NCI-H345 (cell line): ENCODE measurements at regions not wholly inside any gene's neighbourhood (a gene's known extent, or its start where the extent isn't known, plus 50 kb on each side); places are given as distances from the start of the nearest gene placed in this dataset.
"Not testable (repeated sequence)": the region's sequence is repeated elsewhere in the genome, so short reads cannot be mapped to it uniquely, and the experiment has no call there.

Experiments
- DNase-seq: peaks from one replicate; lab custom pipeline; 2025; lab: John Stamatoyannopoulos, UW

DNA sequence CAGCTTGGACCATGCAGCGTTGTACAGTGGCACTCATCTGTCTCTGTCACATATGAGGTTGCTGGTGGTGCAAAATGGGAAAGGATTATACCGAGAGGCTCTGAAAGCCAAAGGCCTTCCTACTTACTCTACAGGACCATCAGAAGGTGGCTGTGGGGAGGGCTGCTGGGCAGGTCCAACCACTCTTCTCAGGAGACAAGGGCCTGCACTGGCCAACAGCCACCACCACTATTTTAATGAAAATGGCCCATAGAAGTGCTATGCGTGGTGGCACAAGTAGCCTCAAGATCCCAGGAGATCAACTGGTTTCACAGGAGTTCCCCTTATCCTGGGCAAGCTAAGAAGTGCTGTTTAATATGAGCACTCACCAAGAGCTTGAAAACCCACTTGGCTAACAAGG is 52.3 kb downstream of the MRPL57 start:
- DNase-seq: no peak

DNA sequence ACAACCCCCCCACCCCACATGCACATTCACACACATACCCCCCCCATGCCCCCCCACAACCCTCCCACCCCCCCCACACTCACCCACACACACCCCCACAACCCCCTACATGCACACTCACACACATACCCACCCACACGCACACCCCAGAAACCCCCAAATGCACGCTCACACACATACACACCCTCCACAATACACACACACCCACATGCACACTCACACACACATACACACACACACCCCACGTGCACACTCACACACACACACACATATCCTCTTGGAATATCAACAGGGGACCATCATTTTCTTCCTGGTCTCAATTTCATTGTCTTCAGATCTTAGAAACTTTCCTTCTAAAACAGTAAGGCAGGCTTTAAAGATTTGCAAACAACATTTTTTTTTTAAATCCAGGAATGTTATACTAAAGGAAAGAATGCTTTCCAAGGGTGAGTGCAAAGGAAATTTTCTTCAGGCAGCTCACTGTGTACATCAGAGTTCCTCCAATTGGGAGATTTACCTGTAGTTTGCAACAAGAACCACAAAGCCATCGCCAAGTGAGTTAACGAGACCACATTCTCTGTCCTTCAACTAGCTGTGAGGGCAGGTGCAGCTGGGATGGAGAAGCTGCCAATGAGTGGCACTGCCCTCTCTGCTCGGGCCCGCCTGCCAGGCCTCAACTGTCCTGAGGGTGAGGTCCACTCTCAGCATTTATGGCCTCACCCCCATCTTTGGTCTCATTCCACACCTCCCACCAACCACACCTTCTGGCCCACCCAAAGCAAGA is 53.0 kb downstream of the MRPL57 start:
- no peak for DNase-seq

DNA sequence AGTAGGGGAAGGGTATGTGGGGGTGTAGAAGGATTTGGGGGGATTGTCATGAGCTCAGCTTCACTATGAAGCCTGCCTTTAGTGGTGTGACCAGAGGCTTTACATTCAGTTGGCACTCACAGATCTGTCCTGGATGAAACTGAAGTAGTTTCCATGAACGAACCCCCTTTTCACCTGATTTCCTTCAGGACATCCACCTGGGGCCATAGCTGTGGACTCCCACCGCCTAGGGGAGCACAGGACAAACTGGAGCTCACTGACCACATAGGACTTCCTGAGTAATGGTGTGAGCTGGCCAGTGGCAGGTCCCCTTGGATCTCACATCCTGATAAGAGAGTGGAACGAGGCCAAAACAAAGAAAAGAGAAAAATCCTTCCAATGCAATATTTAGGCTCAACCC is 54.1 kb downstream of the MRPL57 start:
- DNase-seq: no peak

DNA sequence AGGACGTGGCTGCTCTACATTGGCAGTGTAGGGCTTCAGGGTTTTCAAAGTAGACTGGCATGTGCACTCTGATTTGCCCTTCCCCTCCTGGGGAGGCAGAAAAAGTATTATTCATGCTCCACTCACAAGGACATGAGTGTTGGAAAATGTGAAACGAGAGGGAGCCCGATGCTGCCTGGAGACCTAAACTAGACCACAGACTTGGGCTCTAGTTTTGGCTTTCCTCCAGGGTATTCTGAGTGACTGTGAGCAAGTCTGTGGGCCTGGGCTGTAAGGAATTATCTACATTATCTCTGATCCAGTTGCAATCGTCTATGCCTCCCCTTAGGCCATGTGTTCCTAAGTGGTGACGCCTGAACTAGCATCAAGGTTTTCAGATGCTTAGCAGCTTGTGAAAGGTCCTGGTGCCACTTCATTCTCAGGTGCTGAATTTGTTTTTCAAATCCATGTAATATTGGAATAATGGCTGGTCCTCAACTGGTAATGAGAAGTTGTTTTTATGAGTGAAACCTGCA is 55.0 kb downstream of the MRPL57 start:
- DNase-seq: no peak

DNA sequence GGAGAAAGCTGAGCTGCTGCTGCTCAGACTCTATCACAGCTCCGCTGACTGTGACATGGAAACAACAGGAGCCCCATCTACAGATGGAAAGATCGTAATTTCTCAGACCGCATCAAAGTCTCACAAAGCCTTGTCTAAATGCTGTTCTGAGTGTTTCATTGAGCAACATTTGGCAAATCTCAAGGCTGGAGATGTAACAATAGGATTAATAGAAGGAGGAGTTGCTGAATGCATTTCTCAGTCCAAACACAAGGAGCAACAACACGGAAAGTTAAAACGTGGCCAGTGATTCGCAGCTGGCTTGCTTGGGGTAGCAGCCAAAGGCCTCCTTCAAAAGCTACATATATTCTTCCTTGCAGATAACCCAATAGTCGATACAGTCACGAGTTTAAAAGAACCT is 55.7 kb downstream of the MRPL57 start:
- no peak for DNase-seq

DNA sequence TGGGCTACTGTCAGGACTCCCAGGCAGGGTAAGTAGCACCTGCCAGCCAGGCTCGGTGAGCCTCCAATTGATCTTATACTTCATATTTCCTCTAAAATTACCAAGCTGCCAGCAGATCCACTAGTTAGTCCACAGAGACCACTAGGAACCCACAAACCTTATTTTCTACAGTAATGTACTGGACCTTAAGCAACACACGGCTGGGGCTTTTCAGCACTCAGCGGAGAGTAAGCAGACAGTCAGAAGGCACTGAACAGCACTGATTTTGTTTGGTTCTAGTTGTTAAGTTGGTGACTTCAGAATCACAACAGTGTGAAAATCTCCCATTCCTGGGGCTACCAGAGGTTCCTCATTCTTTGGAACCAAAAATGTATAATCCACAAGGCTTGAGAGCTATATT is 56.1 kb downstream of the MRPL57 start:
- no peak for DNase-seq

DNA sequence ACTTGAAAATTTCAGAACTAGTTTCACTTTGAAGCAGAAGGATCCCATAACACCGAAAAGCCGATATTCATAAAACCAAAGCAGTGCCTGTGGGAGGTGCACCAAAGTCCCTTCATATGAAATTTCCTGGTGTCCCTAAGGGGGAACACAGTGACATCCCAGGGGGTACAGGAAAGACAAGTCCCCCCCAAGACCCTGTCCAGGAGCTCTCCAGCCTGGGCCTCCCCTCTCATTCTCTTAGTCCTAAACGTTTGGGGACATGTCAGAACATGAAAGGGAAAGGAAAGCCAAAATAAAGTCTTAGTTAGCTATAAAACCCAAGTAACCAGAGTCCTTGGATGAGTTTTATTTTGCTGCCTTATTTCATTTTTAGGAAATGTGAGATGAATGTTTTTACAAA is 56.6 kb downstream of the MRPL57 start:
- DNase-seq: no peak

DNA sequence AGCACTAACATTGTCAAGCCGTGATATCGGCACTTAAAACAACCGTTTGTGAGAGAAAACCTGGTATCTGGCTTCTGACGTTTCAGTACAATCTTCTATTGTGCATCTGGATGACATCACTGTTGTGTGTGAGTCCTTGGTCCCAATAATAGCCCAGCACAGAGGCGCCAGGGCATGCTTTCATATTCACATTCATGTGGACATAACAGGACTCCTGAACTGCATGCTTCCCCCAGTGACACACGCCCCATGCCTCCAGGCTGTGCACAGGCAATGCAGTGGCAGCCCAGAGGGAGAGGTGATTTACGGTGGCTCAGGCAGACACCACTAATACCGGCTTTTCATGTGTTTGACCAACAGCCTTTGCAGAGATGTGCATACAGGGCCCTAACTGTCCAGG is 58.1 kb downstream of the MRPL57 start:
- DNase-seq: no peak

DNA sequence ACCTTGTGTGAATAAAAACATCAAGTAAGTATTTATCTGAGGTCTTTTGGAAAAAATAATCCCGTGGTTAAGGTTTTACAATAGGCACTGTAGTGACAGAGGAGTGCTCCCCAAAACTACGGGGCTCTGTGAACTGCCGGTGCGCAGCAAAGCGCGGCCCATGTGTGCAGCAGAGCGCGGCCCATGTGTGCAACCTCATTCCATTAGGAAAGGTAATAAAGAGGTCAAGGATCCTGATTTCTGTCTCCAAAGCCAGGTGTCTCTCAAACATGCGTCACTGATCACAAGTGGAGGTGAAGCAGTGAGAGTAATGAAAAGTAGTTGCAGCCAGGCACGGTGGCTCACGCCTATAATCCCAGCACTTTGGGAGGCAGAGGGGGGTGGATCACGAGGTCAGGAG is 58.7 kb downstream of the MRPL57 start:
- DNase-seq: no peak

DNA sequence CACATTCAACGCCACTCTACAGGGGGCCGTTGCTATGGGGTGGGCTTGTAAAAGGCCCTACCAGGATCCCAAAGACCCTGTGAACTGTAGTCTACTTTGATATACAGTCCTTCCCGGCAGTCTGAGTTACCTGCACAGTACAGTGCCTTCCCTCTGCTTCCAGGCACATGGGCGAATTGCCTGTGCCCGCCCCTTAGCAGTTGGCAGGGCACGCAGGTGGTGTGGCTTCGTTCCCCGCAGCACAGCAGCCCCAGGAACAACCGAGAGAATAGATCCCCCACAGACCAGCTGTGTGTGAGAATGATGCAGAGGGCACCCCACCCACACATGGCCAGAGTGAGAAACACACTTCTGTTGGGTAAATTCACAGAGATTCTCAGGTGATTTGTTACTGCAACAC is 60.6 kb downstream of the MRPL57 start:
- no peak for DNase-seq

DNA sequence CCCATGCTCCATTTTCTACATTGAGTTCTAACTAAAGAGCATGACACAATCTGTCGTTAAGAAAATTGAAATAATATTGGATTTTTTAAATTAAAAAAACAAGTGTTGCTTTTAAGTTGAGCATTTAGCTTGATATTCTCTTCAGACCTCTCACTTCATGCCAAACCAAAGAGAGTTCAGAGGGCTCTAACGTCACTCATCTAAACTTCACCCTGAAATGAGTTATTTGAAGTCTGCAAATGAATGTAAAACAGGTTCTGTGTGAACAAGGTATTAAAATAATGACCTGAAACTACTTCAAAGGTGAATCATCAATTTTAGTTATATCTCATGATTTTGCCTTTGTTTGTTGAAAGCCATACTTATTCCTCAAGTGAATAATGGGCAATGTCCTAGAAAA is 61.8 kb downstream of the MRPL57 start:
- DNase-seq: no peak

DNA sequence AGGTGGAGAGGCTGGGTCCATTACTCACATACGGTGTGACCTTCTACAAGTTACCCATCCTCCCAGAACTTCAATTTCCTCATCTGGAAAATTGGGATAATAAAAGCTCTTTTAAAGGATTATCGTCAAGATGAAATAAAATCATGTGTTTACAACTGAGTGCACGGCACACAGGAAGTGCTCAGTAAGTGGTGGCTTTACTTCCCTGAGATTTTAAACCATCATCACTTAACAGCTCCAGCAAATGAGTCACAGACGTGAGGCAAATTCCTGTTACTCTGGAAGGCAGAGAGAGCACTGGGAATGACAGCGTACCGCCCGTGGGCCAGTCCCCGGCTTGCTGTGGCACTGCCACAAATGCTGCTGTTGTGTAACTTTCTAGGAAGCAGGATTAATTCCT is 64.1 kb downstream of the MRPL57 start:
- no peak for DNase-seq

DNA sequence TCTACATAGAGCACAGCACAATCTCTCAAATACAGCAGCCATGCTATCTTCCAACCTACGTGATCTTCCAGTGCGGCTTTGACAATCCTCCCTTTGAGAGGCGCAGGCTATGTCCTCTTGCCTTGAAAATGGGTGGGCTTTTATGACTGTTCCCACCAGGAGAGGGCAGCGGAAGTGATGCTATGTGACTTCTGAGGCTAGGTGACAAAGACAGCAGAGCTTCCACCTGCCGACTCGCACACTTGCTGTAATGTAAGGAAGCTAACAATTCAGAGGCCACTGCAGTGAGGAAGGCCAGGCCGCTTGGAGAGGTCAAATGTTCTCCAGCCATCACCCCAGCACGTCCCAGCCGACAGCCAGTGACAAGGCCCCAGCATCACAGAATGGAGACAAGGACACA is 65.8 kb downstream of the MRPL57 start:
- peak; percentile 5 for DNase-seq

DNA sequence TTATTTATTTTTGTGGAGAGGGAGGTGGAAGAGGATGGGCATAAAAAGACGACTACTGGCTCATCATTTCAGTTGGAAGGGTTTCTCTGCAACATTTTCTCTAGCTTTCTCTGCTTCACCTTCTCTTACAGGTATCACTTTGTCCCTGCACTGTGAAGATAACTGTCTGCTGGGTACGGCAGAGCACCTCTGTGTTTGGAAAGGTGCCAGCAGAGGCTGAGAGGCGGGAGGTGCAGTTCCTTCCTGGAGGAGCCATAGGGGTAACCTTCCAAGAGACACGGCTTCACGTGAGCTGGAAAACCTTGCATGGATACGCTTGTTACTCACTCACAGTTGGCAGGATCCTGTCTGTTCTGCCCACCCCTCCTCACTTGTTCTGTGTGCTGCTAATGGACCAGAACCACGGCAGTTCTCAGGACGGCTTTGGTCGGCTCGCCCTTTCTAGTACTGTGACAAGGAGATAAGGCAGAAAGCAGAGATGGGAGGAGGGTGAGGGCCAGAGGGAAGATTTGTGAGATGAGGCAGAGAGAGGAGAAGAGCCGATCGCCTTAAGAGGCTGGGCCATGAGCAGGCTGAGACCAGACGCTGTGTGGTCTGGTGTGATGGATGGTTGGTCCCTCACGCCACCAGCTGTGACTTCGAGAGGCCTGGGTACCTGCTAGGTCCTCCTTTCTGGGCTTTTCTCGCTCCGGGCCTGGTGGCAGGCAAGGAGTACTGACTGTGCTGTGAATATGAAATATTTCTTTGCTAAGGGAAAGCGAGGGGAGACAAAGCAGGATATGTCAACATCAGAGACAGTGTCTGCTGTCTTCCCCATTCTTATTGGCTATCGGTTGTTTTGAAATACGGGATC is 66.8 kb downstream of the MRPL57 start:
- DNase-seq: peak; percentile 82

DNA sequence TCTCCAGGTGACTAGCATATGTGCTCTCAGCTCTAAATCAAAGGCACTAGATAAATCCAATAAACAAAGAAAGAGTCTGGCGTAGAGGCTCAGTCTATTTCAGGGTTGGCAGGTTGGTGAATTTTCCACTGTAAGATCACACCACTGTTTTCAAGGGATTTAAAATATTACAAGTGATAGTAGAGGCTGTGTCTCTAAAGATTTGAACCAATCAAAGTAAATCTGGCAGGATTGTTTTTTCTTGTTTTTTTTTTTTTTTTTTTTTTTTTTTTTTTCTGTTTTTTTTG is 67.4 kb downstream of the MRPL57 start:
- DNase-seq: not testable (repeated sequence)

DNA sequence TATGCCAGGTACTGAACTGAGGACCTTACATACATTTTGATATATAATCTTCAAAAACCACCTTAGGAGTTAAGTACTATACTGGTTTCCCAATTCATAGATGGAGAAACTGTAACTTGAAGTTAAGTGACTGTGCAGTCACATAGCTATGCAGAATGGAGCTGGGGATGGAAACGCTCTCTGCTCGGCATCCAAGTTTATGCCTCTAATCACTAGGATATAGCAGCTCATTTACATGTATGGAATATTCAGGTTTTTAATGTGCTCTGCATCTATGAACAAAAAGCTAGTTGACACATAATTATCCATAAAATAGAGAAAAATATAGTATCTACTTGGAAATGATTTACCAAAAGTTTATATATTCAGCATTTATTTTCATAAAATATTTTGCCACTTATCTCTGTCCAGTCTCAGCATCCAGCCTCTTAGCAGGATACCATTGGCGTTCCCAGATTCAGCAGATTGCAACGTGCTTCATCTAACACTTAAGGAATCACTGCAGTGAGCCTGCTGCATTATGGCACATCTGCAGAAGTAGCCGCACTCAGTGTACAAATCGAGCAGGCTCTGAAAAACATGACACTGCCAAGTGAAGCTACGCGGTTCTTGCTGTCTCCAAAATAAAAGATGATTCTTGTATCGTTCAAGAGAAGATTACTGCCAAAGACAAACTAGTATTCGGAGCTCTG is 70.4 kb downstream of the MRPL57 start:
- no peak for DNase-seq

DNA sequence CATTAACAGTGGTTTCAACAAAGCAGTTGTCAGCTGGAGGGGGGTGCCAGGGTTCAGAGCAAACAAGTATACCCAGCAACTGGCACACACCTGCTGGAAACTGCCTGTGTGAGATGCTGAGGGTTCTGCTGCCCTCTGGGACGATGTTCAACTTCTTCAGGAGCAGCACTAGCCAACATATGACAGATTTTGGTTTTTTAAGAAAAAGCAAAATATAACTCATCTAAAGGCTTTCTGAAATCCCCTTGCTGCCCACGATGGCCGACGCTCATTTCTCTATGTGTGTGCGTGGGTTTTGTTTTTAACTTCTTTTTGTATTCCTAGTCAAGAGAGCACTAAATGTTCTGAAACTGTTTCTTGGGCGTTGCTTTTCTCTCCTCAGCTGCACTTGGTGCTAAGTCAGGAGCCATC is 79.9 kb downstream of the MRPL57 start:
- peak; percentile 17 for DNase-seq

DNA sequence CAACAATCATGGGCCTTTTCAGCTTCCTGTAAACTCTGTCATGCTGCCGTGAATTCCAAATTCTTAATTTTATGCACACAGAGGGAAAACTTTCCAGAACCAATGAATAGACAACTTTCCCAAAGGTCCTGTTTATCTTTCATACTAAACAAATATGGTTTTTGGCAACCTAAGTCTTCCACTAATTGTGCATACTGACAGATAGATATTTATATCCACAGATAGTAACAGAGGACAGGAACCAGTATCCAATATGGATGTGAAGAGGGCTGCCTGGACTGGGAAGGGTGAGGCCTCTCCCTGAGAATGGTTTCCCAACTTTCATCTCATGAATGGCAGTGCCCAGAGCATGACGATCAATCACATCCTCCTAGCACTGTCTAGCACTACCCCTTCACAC is 80.4 kb downstream of the MRPL57 start:
- DNase-seq: no peak

DNA sequence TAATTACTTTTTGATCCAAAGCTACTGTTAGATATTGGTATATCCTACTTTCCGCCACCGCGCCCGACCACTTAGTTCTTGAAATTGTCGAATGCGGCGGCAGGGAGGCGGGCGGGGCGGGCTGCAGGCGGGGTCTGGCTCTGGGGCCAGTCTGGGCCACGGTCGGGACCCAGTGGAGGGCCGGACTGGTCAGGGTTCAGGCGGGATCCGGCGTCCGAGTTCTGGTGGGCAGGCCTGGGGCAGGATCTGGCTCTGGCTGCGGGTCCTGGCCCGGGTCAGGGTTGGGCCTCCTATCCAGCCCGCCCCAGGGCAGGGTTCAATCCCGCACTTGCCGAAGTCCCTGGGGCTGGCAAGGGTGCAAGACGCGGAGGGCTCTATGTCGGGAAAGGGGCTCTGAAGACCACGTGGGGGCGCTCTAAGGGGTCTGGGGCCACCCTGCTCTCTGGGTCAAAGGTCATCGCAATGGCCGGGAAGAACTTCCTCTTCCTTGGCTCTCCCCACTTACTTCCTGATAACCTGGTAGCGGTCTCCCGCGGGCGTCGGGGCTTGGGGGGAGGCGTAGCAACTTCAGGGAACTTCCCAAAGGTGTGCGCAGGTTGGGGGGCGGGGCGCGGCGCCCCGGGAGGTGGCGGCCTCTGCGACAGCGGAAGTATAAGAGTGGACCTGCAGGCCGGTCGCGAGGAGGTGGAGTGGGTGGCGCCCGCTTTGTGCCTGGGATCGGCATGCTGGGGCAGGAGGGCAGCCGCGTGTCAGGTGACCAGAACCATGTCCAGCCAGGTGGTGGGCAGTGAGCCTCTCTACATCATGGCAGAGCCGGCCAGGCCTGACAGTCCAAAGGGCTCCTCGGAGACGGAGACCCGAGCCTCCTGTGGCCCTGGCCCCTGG is 83.4 kb downstream of the MRPL57 start:
- DNase-seq: no peak

DNA sequence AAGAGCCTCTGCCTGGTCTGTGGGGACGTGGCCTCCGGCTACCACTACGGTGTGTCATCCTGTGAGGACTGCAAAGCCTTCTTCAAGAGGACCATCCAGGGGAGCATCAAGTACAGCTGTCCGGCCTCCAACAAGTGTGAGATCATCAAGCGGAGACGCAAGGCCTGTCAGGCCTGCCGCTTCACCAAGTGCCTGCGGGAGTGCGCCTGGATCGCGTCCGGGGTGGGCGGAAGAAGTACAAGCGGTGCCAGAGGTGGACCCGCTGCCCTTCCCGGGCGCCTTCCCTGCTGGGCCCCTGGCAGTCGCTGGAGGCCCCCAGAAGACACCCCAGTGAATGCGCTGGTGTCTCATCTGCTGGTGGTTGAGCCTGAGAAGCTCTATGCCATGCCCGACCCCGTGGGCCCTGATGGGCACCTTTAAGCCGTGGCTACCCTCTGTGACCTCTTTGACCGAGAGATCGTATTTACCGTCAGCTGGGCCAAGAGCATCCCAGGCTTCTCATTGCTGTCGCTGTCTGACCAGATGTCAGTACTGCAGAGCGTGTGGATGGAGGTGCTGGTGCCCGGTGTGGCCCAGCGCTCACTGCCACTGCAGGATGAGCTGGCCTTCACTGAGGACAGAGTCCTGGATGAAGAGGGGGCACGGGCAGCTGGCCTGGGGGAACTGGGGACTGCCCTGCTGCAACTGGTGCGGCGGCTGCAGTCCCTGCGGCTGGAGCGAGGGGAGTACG is 84.3 kb downstream of the MRPL57 start:
- not testable (repeated sequence) for DNase-seq
